GM18909 (cell line): ENCODE measurements at regions not wholly inside any gene's neighbourhood (a gene's known extent, or its start where the extent isn't known, plus 50 kb on each side); places are given as distances from the start of the nearest gene placed in this dataset.

ENCODE experiments used
- ATAC-seq: cut with Tn5 transposase; IDR thresholded peaks from one replicate; pipeline ENCODE4 v1.9.1; 2021; ENCODE audit warnings: mild to moderate bottlenecking; ENCODE audit not compliant: unreplicated experiment, poor library complexity

GRCh38 chr11:10386861-10387205 lies 68.2 kb upstream of the AMPD3 start:
- no peak for ATAC-seq

DNA sequence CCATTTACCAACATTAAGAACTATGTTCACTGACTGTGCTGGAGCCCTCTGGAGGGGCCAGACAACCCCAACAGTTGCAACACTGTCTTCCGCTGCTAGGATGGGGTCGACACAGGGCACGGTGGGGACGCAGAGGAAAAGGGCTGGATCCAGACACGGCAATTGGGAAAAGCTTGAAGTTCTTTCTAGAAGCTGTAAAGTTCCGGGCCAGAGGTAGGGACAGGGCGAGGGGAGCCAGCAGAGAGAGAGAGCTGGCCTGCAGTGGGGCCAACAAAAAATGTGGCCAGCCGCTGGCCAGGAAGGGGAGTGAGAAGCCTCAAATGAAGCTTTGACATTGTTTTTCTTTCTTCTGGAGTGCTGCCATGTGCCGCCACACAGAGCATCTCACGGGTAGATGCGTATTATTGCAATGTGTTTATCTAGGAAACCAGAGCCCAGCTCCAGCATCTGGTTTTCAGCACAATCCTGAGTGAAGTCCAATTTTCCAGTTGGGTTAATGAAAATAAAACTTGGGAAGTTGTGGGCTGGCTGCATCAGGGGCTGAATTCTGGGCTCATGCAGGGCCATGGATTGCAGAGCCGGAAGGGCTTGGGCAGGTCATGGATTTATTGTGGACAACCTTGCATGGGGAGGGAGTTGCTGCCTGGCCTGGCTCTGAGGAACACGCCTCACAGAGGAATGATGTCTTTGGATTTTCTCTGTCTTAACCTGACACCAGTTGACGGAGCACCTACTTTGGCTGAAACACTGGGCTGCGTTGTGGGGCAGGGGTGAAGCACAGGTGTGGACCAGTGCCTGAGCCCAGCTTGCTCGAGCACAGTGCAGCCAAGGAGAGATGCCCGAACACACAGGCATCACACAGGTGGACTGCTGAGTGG lies 67.6 kb upstream of the AMPD3 start:
- ATAC-seq = no peak

DNA sequence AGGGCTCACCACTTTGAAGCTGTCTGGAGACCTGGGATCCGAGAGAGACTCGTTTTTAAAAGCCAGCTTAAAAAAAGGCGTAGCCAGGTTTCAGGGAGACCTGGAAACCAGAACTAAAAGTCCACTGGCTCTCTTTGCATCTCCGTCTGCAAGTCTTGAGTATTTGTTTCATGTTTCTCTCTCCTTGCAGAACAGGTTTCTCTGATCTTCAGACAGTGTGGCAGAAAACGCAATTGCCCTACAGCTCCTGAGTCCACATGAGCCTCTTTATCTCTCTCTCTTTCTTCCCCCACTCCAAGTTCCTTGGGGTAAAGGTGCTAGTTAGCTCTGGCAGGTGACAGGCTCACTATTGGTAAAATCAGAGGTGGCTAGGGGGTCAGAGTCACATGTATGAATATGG lies 67.0 kb upstream of the AMPD3 start:
- no peak for ATAC-seq

GRCh38 chr11:10388574-10388973 lies 66.5 kb upstream of the AMPD3 start:
- no peak for ATAC-seq

GRCh38 chr11:10390375-10390774 lies 64.7 kb upstream of the AMPD3 start:
- no peak for ATAC-seq

DNA sequence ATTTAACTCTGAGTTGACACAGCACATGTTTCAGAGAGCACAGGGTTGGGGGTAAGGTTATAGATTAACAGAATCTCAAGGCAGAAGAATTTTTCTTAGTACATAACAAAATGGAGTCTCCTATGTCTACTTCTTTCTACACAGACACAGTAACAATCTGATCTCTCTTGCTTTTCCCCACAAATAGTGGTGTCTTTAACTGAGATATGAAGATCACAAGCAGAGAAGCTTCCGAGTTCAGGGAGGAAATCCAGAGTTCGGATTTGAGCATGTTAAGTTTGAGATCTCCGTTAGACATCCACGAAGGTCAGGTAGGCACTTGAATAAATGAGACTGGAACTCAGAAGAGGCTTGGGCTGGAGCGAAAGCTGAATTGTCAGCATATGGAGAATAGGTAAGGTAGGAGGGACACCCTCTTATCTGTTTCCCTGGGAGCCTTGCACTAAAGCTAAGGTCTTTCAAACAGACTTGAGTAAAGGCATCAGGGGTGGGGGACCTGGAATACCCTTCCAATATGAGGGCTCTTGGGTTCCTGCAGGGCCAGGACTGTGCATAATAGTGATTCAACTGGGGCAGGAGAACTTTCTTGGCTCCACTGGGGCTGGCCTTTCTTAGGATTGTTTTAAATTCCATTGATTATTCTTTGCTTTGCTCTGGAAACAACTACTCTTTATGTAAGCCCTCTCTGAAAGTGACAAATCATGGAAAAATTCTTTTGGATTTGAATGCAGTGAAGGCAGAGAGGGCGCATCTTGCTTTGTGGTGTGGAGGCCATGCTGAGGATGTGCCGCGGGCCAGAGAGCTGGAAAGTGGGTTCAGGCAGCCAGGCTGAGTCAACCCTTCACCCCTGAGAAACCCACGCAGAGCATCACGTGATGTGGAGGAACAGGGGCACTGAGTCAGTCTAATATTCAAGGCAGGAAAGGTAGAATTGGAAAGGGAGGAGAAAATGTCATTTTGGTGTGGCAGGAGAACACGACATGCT lies 62.7 kb upstream of the AMPD3 start:
- ATAC-seq = no peak

- ATAC-seq = no peak
Observed at GRCh38 chr11:10394229-10395101, 60.6 kb upstream of the AMPD3 start.

- ATAC-seq = no peak
Observed at GRCh38 chr11:10395166-10395897, 59.7 kb upstream of the AMPD3 start.

DNA sequence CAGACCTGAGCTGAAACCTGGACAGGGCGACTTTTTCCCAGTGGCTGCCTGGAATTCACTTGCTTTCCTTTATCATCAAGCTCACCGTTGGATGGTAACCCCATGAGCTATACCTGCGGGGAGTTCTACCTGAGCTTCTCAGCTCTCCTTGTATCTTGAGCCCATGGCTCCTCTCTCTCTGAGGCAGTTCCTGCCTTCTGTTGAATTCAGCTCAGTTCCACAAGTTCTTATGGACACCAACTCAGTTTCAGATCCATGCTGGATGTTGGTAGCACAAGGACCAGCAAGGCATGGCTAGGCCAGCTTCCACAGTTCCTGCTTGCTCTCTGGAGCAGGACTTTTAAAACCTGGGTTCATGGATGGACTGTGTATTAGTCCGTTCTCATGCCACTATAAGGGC lies 58.3 kb upstream of the AMPD3 start:
- ATAC-seq = no peak

DNA sequence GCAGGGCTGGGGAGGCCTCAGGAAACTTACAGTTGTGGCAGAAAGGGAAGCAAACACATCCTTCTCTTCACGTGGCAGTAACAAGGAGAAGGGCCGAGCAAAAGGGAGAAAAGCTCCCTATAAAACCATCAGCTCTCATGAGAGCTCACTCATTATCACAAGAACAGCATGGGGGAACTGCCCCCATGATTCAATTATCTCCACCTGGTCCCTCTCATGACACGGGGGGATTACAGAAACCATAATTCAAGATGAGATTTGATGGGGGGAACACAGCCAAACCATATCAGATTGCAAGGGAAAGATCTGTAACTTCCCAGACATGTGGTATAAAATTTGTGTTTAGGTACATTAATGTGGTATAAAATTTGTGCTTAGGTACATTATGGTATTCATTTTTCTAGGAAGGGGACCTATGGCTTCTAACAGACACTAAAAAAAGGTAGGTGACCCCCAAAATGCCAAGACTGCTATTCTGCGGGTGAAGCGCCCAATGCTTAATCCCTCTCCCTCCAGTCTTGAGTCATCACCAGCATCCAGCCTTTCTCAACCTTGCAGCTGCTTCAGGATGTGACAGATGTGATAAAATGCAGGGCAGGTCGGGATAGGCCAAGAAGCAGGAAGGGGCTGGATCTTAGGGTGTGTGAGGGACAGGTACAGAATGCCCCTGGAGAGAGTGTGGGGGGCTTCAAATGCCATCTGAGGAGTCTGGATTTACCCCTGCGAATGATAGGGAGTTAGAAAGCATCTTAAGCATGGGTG lies 57.7 kb upstream of the AMPD3 start:
- no peak for ATAC-seq

GRCh38 chr11:10398525-10398924 lies 56.5 kb upstream of the AMPD3 start:
- no peak for ATAC-seq

DNA sequence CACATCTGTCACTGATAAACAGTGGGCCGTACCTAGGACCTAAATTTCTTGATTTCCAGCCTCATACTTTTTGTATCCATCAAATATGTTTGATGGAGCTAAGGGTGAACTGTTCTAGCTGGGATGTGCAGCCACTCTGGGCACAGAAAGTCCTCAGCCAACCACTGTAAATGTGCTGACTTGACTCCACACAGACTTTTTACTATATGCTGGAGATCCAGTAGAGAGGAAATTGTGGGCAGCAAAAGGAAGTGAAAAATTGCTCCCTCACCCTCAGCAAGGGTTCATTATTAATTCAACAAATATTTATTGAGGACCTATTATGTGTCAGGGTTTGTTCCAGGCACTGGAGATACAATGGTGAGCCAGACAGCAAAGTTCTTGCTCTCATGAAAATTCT lies 54.2 kb upstream of the AMPD3 start:
- ATAC-seq = no peak

DNA sequence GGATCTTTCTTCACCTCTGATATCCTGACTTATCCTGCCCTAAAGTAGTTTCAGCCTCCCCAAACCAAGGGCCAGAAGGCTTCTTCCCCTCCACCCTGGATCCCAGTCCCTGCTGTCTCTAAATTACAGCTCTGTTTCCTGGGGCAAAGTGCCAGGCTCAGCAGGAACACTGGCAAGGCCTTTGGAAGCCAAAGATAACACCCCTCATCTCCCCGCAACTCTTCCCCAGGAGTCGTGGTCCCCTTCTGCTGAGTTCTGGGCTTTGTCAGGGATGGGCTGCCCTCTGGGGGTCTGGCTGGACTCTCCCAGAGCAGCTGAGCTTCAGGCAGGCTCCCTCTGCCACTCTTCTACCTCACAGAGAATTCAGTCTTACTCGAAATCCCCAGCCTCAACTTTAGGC lies 53.8 kb upstream of the AMPD3 start:
- ATAC-seq = no peak

DNA sequence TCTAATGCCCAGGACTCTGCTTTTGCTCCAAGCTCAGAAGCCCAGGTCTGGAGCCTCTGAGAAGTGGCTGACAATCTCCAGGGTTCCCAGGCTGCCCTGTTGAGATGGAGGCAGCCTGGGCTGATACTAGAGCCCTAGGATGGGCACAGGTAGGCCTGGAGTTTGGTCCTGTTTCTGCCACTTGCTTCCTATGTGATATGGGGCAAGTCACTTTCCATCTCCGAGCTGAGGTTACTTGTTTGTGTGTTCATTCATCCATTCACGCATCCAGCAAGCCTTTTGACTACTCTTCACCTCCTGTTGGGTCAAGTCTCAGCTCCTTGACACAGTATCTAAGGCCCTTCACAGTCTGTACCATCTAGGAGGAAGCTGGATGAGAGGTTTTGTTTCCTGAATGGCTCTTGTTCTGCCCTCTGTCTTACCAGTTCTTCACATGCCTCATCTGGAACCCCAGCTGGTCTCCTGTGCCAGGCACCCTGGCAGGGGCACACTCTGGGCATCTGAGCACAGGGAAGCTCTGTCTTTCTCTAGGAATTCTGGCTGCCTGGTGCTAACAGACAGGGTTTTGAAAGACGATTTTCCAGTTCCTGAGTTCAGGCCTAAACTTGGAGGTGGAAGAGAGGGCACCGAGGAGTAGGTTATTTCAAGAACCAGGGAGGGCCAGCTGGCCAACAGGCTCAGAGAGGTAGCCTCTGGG lies 53.2 kb upstream of the AMPD3 start:
- ATAC-seq = no peak
